ENCODE measurements at regions not wholly inside any gene's neighbourhood (a gene's known extent, or its start where the extent isn't known, plus 50 kb on each side); places are given as distances from the start of the nearest gene placed in this dataset.

DNA sequence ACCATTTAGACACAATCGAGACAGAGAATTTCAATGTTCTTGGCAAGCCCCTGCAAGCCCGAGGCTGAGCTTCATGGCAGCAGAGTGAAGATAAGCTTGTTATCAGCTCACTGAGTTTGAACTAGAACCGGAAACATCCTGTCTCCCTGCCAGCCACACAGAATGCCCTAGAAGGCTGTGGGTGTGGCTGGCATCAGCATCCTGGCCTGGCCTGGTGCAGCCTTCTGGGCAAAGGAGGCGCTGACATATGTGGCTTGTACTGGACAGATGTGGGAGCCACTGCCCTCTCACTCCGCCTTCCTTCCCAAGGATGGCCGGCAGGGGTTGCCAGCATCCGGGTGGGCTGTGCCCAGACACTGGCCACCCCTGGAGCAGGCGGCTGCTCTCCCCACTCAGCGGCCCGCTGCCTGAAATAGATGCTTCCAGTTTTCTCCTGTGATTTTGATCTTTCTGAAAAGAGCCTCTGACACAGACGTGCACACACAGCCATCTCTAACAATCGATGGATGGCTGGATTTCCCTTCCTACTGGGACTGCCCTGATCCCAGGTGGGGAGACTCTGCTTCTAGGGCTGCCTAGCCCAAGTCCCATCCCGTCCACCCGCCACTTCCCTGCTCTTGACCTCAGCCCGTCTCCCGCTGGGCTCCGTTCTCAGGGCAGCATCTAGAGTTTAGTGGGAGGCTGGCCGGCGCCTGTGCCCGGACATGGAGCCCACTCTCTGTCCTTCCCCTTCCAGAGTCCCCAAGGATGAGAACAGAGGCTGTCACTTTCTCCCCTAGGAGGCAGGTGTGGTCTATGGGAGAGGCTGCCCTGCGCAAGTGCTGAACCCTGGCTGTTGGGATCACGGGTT, 149.7 kb downstream of the CTTN start:
- no peaks in the 10 kb centered on the region for H3K79me2 ChIP-seq (ENCODE audit: insufficient read depth, low read length)
- no TSS peak for BruUV-seq (replicated peaks)
- H3K36me3 ChIP-seq (replicated peaks in 1 of 2; ENCODE audit: control insufficient read depth in 1 of 2, insufficient read depth in 2 of 2, low read length in 2 of 2), result no peaks in the 10 kb centered on the region; a peak in 1 of 5 replicates
- no peak overlapping the region for H3K9ac ChIP-seq (ENCODE audit: insufficient read depth, low read depth, low read length)
- in situ Hi-C loops (cut with HindIII; ENCODE audit: extremely low pct_ligation_motif_present, low pct_unique_long_range_greater_than_20kb), result no loop called here
- no peaks in the 10 kb centered on the region for H3K4me1 ChIP-seq (ENCODE audit: insufficient read depth, low read length)
- no peaks in the 10 kb centered on the region for H3K9me3 ChIP-seq (ENCODE audit: low read length)
- no peak overlapping the region for H3K27ac ChIP-seq (ENCODE audit: extremely low read length, insufficient read depth, low read length)
- H3K4me2 ChIP-seq (ENCODE audit: low read depth, low read length), result no peak overlapping the region
- no peak overlapping the region for H2AFZ ChIP-seq (ENCODE audit: low read length)
- WGBS (ENCODE audit: low lambda C conversion rate), result 95% methylated on average over 15 of the region's 22 CpGs
- H3K27me3 ChIP-seq (ENCODE audit: control insufficient read depth in 1 of 2, insufficient read depth in 2 of 2, low read length in 2 of 2), result no peaks in the 10 kb centered on the region
- DNase-seq (ENCODE audit: low spot score) (no peak), ATAC-seq (no peak), FAIRE-seq (no peak)
- CTCF ChIA-PET (ENCODE audit: low intra/inter-chr PET ratio, low total read pairs), result no interaction called here
- no peak overlapping the region for H3K4me3 ChIP-seq (replicated peaks in 1 of 3; ENCODE audit: insufficient read depth in 1 of 3, low read depth in 2 of 3, low read length in 3 of 3)
- intact Hi-C loops (cut with micrococcal nuclease; ENCODE audit: unreplicated experiment), result no loop called here
- POLR2A ChIA-PET, result no interaction called here
- H4K20me1 ChIP-seq (ENCODE audit: insufficient read depth, low read length), result peaks cover 3% of the 10 kb centered on the region; the same call in 1 of the 2 replicates
- TF ChIP-seq ZSCAN30 (CRISPR knock-in tag; IDR thresholded peaks at IDR 0.05), result no peak
- TF ChIP-seq ZNF30 (CRISPR knock-in tag; IDR thresholded peaks at IDR 0.05), result no peak
- TF ChIP-seq ZNF431 (CRISPR knock-in tag; IDR thresholded peaks at IDR 0.05; ENCODE audit: borderline replicate concordance, low read depth), result no peak
- no peak for TF ChIP-seq YEATS4 (CRISPR knock-in tag; IDR thresholded peaks at IDR 0.05; ENCODE audit: borderline replicate concordance)
- TF ChIP-seq ZNF619 (CRISPR knock-in tag; IDR thresholded peaks at IDR 0.05), result no peak
- TF ChIP-seq ZFY (CRISPR knock-in tag; IDR thresholded peaks at IDR 0.05), result no peak
- TF ChIP-seq RELA (CRISPR knock-in tag; IDR thresholded peaks at IDR 0.05), result no peak
- no peak for TF ChIP-seq ZNF570 (CRISPR knock-in tag; IDR thresholded peaks at IDR 0.05; ENCODE audit: borderline replicate concordance)
- TF ChIP-seq KMT2A (CRISPR knock-in tag; IDR thresholded peaks at IDR 0.05), result no peak
- TF ChIP-seq, protein P1, sequence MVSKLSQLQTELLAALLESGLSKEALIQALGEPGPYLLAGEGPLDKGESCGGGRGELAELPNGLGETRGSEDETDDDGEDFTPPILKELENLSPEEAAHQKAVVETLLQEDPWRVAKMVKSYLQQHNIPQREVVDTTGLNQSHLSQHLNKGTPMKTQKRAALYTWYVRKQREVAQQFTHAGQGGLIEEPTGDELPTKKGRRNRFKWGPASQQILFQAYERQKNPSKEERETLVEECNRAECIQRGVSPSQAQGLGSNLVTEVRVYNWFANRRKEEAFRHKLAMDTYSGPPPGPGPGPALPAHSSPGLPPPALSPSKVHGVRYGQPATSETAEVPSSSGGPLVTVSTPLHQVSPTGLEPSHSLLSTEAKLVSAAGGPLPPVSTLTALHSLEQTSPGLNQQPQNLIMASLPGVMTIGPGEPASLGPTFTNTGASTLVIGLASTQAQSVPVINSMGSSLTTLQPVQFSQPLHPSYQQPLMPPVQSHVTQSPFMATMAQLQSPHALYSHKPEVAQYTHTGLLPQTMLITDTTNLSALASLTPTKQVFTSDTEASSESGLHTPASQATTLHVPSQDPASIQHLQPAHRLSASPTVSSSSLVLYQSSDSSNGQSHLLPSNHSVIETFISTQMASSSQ (IDR thresholded peaks at IDR 0.05; ENCODE audit: low read depth), result no peak
- TF ChIP-seq, protein P1 (CRISPR knock-in tag; IDR thresholded peaks at IDR 0.05; ENCODE audit: borderline replicate concordance), result no peak
- TF ChIP-seq, protein P2, sequence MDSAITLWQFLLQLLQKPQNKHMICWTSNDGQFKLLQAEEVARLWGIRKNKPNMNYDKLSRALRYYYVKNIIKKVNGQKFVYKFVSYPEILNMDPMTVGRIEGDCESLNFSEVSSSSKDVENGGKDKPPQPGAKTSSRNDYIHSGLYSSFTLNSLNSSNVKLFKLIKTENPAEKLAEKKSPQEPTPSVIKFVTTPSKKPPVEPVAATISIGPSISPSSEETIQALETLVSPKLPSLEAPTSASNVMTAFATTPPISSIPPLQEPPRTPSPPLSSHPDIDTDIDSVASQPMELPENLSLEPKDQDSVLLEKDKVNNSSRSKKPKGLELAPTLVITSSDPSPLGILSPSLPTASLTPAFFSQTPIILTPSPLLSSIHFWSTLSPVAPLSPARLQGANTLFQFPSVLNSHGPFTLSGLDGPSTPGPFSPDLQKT (CRISPR knock-in tag; IDR thresholded peaks at IDR 0.05; ENCODE audit: borderline replicate concordance), result no peak
- TF ChIP-seq, protein P3, sequence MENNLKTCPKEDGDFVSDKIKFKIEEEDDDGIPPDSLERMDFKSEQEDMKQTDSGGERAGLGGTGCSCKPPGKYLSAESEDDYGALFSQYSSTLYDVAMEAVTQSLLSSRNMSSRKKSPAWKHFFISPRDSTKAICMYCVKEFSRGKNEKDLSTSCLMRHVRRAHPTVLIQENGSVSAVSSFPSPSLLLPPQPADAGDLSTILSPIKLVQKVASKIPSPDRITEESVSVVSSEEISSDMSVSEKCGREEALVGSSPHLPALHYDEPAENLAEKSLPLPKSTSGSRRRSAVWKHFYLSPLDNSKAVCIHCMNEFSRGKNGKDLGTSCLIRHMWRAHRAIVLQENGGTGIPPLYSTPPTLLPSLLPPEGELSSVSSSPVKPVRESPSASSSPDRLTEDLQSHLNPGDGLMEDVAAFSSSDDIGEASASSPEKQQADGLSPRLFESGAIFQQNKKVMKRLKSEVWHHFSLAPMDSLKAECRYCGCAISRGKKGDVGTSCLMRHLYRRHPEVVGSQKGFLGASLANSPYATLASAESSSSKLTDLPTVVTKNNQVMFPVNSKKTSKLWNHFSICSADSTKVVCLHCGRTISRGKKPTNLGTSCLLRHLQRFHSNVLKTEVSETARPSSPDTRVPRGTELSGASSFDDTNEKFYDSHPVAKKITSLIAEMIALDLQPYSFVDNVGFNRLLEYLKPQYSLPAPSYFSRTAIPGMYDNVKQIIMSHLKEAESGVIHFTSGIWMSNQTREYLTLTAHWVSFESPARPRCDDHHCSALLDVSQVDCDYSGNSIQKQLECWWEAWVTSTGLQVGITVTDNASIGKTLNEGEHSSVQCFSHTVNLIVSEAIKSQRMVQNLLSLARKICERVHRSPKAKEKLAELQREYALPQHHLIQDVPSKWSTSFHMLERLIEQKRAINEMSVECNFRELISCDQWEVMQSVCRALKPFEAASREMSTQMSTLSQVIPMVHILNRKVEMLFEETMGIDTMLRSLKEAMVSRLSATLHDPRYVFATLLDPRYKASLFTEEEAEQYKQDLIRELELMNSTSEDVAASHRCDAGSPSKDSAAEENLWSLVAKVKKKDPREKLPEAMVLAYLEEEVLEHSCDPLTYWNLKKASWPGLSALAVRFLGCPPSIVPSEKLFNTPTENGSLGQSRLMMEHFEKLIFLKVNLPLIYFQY (CRISPR knock-in tag; IDR thresholded peaks at IDR 0.05; ENCODE audit: borderline replicate concordance), result no peak
- TF ChIP-seq, protein P4, sequence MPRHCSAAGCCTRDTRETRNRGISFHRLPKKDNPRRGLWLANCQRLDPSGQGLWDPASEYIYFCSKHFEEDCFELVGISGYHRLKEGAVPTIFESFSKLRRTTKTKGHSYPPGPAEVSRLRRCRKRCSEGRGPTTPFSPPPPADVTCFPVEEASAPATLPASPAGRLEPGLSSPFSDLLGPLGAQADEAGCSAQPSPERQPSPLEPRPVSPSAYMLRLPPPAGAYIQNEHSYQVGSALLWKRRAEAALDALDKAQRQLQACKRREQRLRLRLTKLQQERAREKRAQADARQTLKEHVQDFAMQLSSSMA (CRISPR knock-in tag; IDR thresholded peaks at IDR 0.05), result no peak
